ENCODE measurements at regions not wholly inside any gene's neighbourhood (a gene's known extent, or its start where the extent isn't known, plus 50 kb on each side); places are given as distances from the start of the nearest gene placed in this dataset.

DNA sequence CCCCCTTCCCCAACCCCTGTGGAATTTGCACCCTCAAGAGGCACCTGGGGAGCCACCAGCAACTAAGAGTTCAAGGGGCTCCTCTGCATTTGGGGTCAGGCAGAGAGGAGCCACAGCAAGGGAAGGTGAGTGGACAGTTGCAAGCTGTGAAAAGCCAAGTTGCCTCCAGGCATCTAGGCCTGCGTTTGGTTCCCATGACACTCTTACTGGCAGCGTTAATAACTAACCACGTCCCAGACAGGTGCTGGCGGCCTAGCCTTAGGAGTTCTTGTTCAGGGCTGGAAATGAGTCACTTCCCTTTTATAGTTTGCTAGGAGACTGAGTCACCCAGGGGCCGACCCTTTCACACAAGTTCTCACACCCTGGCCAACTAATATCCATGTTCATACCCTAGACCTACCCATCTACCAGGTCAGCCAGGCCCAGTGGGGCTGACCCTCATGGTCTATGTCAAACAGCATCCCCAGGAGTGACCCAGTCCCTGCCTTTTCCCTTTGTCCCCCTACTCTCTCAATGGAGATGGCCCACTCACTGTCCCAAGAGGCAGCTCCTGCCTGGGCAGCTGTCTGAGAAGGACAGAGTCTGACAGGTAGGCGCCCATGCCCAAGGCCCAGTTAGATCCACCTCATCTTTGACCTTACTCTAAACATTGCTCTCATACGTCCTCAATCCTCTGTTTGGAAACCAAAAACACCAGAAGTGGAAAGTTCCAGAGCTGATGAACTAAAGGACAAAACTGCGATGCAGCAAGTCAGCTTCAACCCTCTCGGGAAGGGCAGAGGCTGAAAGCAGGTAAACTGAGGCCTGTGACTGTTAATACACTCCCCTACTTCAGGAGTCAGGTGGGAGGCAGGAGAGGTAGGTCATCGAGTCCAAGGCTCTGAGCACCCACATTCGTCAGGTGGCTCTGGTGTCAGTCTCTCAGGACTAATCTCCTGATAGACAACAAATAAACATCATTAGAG, 300.6 kb downstream of the SOX9 start:
- H3K27me3 Mint-ChIP-seq (ENCODE audit: unreplicated experiment) = peaks cover 4% of the 10 kb centered on the region
- H3K27ac Mint-ChIP-seq (ENCODE audit: unreplicated experiment) = no peak overlapping the region
- H3K9me3 Mint-ChIP-seq (ENCODE audit: unreplicated experiment) = peaks cover 5% of the 10 kb centered on the region
- no peaks in the 10 kb centered on the region for H3K4me1 Mint-ChIP-seq (ENCODE audit: unreplicated experiment)
- DNase-seq (ENCODE audit: low spot score) = no peak
- H3K4me3 Mint-ChIP-seq (ENCODE audit: unreplicated experiment) = no peak overlapping the region
- no peak for TF ChIP-seq CTCF (IDR thresholded peaks at IDR 0.05; ENCODE audit: unreplicated experiment)
- H3K36me3 Mint-ChIP-seq (ENCODE audit: low read depth, unreplicated experiment) = peaks cover 5% of the 10 kb centered on the region

GRCh38 chr17:72422204-72422504, 301.3 kb downstream of the SOX9 start:
- H3K9me3 Mint-ChIP-seq (ENCODE audit: unreplicated experiment) = peaks cover 5% of the 10 kb centered on the region
- no peaks in the 10 kb centered on the region for H3K4me1 Mint-ChIP-seq (ENCODE audit: unreplicated experiment)
- H3K36me3 Mint-ChIP-seq (ENCODE audit: low read depth, unreplicated experiment) = peaks cover 5% of the 10 kb centered on the region
- H3K27ac Mint-ChIP-seq (ENCODE audit: unreplicated experiment) = no peak overlapping the region
- H3K4me3 Mint-ChIP-seq (ENCODE audit: unreplicated experiment) = no peak overlapping the region
- peaks cover 4% of the 10 kb centered on the region for H3K27me3 Mint-ChIP-seq (ENCODE audit: unreplicated experiment)
- no peak for DNase-seq (ENCODE audit: low spot score)
- TF ChIP-seq CTCF (IDR thresholded peaks at IDR 0.05; ENCODE audit: unreplicated experiment) = no peak

DNA sequence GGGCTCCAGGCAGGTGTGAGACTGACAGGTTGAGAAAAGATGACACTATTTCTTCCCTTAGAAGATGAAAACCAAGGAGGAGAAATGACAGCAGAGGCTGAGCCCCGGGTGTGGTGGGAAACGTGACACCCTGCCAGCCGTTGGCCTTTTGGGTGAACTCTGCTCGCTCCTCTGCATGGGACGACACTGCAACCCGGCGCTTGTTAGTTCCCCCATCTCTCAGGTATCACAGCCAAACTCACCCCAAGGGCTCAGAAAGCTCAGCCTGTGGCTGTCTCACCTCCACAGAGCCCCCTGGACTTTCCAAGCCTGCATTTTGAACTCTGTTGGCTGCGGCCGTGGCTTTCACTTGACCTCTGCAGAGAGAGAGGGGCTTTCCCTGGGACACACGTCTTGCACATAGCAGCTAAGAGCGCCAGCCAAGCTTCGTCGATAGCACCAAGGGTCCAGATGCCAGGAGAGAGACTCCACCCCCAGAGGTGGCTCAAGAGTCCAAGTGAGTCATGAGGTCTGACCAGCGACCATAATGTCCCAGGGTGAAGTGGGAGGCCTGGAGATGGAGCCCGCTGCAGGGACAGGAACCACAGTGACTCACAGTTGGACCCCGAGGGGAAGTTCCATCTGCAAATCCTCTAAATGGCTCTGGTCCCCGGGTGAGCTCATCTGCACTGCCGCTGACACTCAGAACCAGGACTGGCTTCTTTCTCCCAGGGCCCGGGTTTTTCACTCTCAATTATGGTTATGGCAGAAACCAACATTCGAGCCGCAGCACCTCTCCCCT, 301.9 kb downstream of the SOX9 start:
- H3K4me3 Mint-ChIP-seq (ENCODE audit: unreplicated experiment) = no peak overlapping the region
- H3K36me3 Mint-ChIP-seq (ENCODE audit: low read depth, unreplicated experiment) = peaks cover 5% of the 10 kb centered on the region
- H3K9me3 Mint-ChIP-seq (ENCODE audit: unreplicated experiment) = peaks cover 5% of the 10 kb centered on the region
- H3K27me3 Mint-ChIP-seq (ENCODE audit: unreplicated experiment) = peaks cover 4% of the 10 kb centered on the region
- H3K27ac Mint-ChIP-seq (ENCODE audit: unreplicated experiment) = no peak overlapping the region
- DNase-seq (ENCODE audit: low spot score) = no peak
- TF ChIP-seq CTCF (IDR thresholded peaks at IDR 0.05; ENCODE audit: unreplicated experiment) = no peak
- H3K4me1 Mint-ChIP-seq (ENCODE audit: unreplicated experiment) = no peaks in the 10 kb centered on the region

- no peak overlapping the region for H3K4me3 Mint-ChIP-seq (ENCODE audit: unreplicated experiment)
- H3K4me1 Mint-ChIP-seq (ENCODE audit: unreplicated experiment) = no peaks in the 10 kb centered on the region
- peaks cover 2% of the 10 kb centered on the region for H3K36me3 Mint-ChIP-seq (ENCODE audit: low read depth, unreplicated experiment)
- no peak overlapping the region for H3K27ac Mint-ChIP-seq (ENCODE audit: unreplicated experiment)
- peaks cover 2% of the 10 kb centered on the region for H3K9me3 Mint-ChIP-seq (ENCODE audit: unreplicated experiment)
- no peak for DNase-seq (ENCODE audit: low spot score)
- TF ChIP-seq CTCF (IDR thresholded peaks at IDR 0.05; ENCODE audit: unreplicated experiment) = no peak
- peaks cover 3% of the 10 kb centered on the region for H3K27me3 Mint-ChIP-seq (ENCODE audit: unreplicated experiment)
These were observed 302.4 kb downstream of the SOX9 start for GRCh38 chr17:72423286-72423589.

GRCh38 chr17:72423718-72424117, 302.9 kb downstream of the SOX9 start:
- TF ChIP-seq CTCF (IDR thresholded peaks at IDR 0.05; ENCODE audit: unreplicated experiment) = no peak
- no peak overlapping the region for H3K4me3 Mint-ChIP-seq (ENCODE audit: unreplicated experiment)
- H3K36me3 Mint-ChIP-seq (ENCODE audit: low read depth, unreplicated experiment) = no peaks in the 10 kb centered on the region
- no peaks in the 10 kb centered on the region for H3K4me1 Mint-ChIP-seq (ENCODE audit: unreplicated experiment)
- no peak for DNase-seq (ENCODE audit: low spot score)
- H3K9me3 Mint-ChIP-seq (ENCODE audit: unreplicated experiment) = no peaks in the 10 kb centered on the region
- H3K27ac Mint-ChIP-seq (ENCODE audit: unreplicated experiment) = no peak overlapping the region
- H3K27me3 Mint-ChIP-seq (ENCODE audit: unreplicated experiment) = peaks cover 2% of the 10 kb centered on the region
